ENCODE measurements at regions not wholly inside any gene's neighbourhood (a gene's known extent, or its start where the extent isn't known, plus 50 kb on each side); places are given as distances from the start of the nearest gene placed in this dataset.

GRCh38 chr12:132405742-132406251 lies 76.4 kb upstream of the GALNT9 start:
- TF ChIP-seq SMC3 (IDR thresholded peaks at IDR 0.05; ENCODE audit: low read depth, low read length) (no peak), RAD21 (IDR thresholded peaks at IDR 0.05; ENCODE audit: low read length) (no peak), CTCF (conservative IDR thresholded peaks at IDR 0.05; ENCODE audit: low read depth, low read length) (no peak), CEBPB (IDR thresholded peaks at IDR 0.05; ENCODE audit: low read depth, low read length) (no peak), POLR2A (IDR thresholded peaks at IDR 0.05; ENCODE audit: low read depth, low read length) (no peak), FOS (IDR thresholded peaks at IDR 0.05; ENCODE audit: low read depth, low read length) (no peak), MAFK (IDR thresholded peaks at IDR 0.05; ENCODE audit: low read depth, low read length) (no peak), USF2 (IDR thresholded peaks at IDR 0.05; ENCODE audit: low read depth, low read length) (no peak)

Measured in IMR-90 (cell line).